Bronchial epithelial cell (primary cell): ENCODE measurements at regions not wholly inside any gene's neighbourhood (a gene's known extent, or its start where the extent isn't known, plus 50 kb on each side); places are given as distances from the start of the nearest gene placed in this dataset.

ENCODE experiments used
- DNase-seq: peaks from one replicate; pipeline ENCODE4 v3.0.0-alpha.2; 2010; ENCODE audit warnings: low read depth
- FAIRE-seq: peaks from 2 replicates; lab custom pipeline; 2011; peaks lifted over from hg19 to GRCh38; lab: Jason Lieb, UNC
- H3K27me3 ChIP-seq: 2 replicates; pipeline ENCODE4 v1.5.1; 2011; ENCODE audit warnings: low read length; ENCODE audit not compliant: control insufficient read depth, insufficient read depth
- H3K36me3 ChIP-seq: 2 replicates; pipeline ENCODE4 v1.5.1; 2011; ENCODE audit warnings: low read length; ENCODE audit not compliant: control insufficient read depth, insufficient read depth
- H3K4me3 ChIP-seq: 2 replicates; pipeline ENCODE4 v1.5.1; 2011; ENCODE audit warnings: mild to moderate bottlenecking, low read depth, low read length, control low read depth
- CTCF ChIP-seq: IDR thresholded peaks from 2 replicates; pipeline ENCODE4 v1.5.1; 2011; ENCODE audit warnings: mild to moderate bottlenecking, moderate library complexity, low read length, control low read depth, inconsistent platforms; ENCODE audit not compliant: insufficient read depth, severe bottlenecking

GRCh38 chr22:20652130-20652529, 121.8 kb upstream of the SERPIND1 start:
- DNase-seq: no peak
- FAIRE-seq: no peak
- no peak for TF ChIP-seq CTCF
- Histone ChIP-seq H3K4me3 (no peak overlapping the region), H3K36me3 (no peaks in the 10 kb centered on the region), H3K27me3 (no peaks in the 10 kb centered on the region)

- TF ChIP-seq CTCF: no peak
- DNase-seq (no peak), FAIRE-seq (no peak)
- Histone ChIP-seq H3K4me3 (no peak overlapping the region), H3K36me3 (no peaks in the 10 kb centered on the region), H3K27me3 (no peaks in the 10 kb centered on the region)
Measured at GRCh38 chr22:20652582-20652981, 121.3 kb upstream of the SERPIND1 start.

- H3K4me3 ChIP-seq: no peak overlapping the region
- no peak for TF ChIP-seq CTCF
- DNase-seq (no peak), FAIRE-seq (peak; percentile 96)
- H3K36me3 ChIP-seq: no peaks in the 10 kb centered on the region
- H3K27me3 ChIP-seq: no peaks in the 10 kb centered on the region
Measured at GRCh38 chr22:20653012-20653794, 120.7 kb upstream of the SERPIND1 start.

DNA sequence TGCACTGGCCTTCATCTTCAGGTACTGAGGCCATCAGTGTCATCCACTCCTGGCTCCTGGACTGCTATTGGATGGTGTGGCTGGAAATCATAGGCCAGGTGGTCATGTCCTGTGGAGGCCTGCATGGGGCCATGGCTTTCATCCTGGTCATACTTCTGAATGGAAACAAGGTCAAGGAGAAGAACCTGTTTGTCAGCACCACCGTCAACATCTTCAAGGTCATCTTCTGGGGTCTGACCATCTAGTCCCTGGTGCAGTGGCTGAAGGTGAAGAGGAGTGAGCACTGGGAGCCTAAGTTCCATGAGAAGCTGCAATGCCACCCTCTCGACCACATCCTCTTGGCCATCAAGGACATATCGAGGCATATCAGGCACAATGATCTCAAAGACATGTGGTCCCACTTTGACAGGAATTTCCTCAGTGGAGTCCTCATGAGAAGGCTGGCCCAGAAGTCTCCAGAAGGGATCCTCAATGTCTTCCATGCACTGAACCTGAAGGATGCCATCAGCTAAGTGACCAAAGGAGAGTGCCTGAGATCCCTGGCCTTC, 120.0 kb upstream of the SERPIND1 start:
- H3K27me3 ChIP-seq: no peaks in the 10 kb centered on the region
- H3K4me3 ChIP-seq: no peak overlapping the region
- TF ChIP-seq CTCF: no peak
- FAIRE-seq (peak; percentile 90), DNase-seq (no peak)
- no peaks in the 10 kb centered on the region for H3K36me3 ChIP-seq

DNA sequence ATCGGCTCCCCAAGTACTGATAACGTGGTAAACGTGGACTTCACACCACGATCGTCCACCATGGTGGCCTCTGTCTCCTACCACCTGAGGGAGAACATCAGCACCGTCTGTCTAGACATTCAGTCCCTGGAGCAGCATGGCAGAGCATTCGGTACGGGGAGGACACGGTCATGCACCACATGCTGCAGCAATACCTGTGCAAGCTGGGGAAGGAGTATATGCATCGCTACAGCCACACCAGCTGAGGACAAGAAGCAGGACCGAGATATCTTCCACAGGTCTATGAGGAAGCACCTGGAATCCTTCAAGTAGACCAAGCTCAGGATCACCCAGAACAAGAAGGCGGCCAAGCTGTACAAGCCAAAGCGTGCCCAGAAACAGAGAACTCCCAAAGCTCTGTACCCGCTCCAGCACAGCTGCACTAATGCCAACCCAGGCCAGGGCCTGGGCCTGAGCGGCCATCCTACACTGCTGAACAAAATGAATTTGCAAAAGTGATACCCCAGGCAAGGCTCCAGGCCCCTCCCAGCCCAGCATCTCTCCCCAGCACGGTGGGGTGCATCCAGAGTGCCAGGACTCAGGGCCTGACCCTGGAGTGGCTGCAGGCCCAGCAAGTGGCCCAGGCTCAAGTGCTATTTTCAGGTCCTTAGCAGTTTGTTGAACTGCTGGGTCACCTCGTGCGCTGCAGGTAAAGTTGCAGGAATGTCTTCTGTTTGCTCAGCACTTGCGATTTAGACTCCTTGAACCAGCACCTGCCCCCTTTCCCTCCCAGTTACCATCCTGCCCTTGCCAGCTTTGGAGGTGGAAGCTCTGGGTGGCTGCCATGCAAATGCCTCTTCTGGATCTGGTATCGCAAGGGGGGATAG, 119.3 kb upstream of the SERPIND1 start:
- no peak for TF ChIP-seq CTCF
- no peak overlapping the region for H3K4me3 ChIP-seq
- H3K36me3 ChIP-seq: no peaks in the 10 kb centered on the region
- FAIRE-seq: peak; percentile 32
- DNase-seq: no peak
- no peaks in the 10 kb centered on the region for H3K27me3 ChIP-seq
